PC-3 (cell line): ENCODE measurements at regions not wholly inside any gene's neighbourhood (a gene's known extent, or its start where the extent isn't known, plus 50 kb on each side); places are given as distances from the start of the nearest gene placed in this dataset.

ENCODE experiments used
- ATAC-seq: fragments of 200-7000 bp; cut with Tn5 transposase; 2 replicates; pipeline ENCODE4 v1.9.1; 2020; ENCODE audit warnings: mild to moderate bottlenecking, moderate library complexity
- BruUV-seq: library from RNA; stranded (reverse); fragments of 400-500 nt; replicated peaks from 2 replicates; lab custom pipeline; 2021; lab: Mats Ljungman, UMichigan
- CTCF ChIA-PET: fragments of 300-600 bp; sonication (Branson Sonifier 250); formaldehyde crosslinking; loops from one replicate; lab custom pipeline; 2022; ENCODE audit warnings: antibody characterized with exemption; lab: Charles Lee
- POLR2A ChIA-PET: fragments of 300-600 bp; sonication (Branson Sonifier 250); formaldehyde crosslinking; loops from one replicate; lab custom pipeline; 2022; ENCODE audit warnings: antibody characterized with exemption; ENCODE audit not compliant: unreplicated experiment; lab: Charles Lee
- DNase-seq: peaks from one replicate; pipeline ENCODE4 v3.0.0-alpha.2; 2015
- H2AFZ ChIP-seq: fragments of 300-600 bp; sonication (generic); 2 replicates; pipeline ENCODE4 v1.6.0; 2016; ENCODE audit warnings: antibody characterized with exemption, low read length
- H3F3A ChIP-seq: fragments of 300-600 bp; sonication (generic); one replicate; pipeline ENCODE4 v1.6.0; 2017; ENCODE audit warnings: antibody characterized with exemption, low read length, control low read depth, mild to moderate bottlenecking; ENCODE audit not compliant: unreplicated experiment
- H3K27ac ChIP-seq: fragments of 300-600 bp; sonication (generic); 2 replicates; pipeline ENCODE4 v1.5.1; 2016; ENCODE audit warnings: mild to moderate bottlenecking, low read length
- H3K27me3 ChIP-seq: fragments of 300-600 bp; sonication (generic); 2 replicates; pipeline ENCODE4 v1.6.1; 2016; ENCODE audit warnings: low read length, mixed read lengths
- H3K36me3 ChIP-seq: fragments of 300-600 bp; sonication (generic); 2 replicates; pipeline ENCODE4 v1.6.1; 2016; ENCODE audit warnings: low read depth, mixed run types, low read length, mixed read lengths
- H3K4me1 ChIP-seq: fragments of 300-600 bp; sonication (generic); 2 replicates; pipeline ENCODE4 v1.5.1; 2016; ENCODE audit warnings: low read length; ENCODE audit not compliant: insufficient read depth
- H3K4me2 ChIP-seq: fragments of 300-600 bp; sonication (generic); 2 replicates; pipeline ENCODE4 v1.6.0; 2016; ENCODE audit warnings: low read length
- H3K4me3 ChIP-seq: fragments of 300-600 bp; sonication (generic); 2 replicates; pipeline ENCODE4 v1.5.1; 2016; ENCODE audit warnings: mild to moderate bottlenecking, low read length, mixed read lengths
- H3K79me2 ChIP-seq: fragments of 300-600 bp; sonication (generic); 2 replicates; pipeline ENCODE4 v1.6.1; 2017; ENCODE audit warnings: low read length, mixed read lengths
- H3K9ac ChIP-seq: fragments of 300-600 bp; sonication (generic); 2 replicates; pipeline ENCODE4 v1.6.0; 2016; ENCODE audit warnings: mild to moderate bottlenecking, low read length
- H3K9me2 ChIP-seq: fragments of 300-600 bp; sonication (generic); replicated peaks from 2 replicates; pipeline ENCODE4 v1.6.1; 2016; ENCODE audit warnings: mixed run types, low read length, mixed read lengths
- H3K9me3 ChIP-seq: fragments of 300-600 bp; sonication (generic); 2 replicates; pipeline ENCODE4 v1.6.1; 2016; ENCODE audit warnings: low read length, mixed read lengths
- H4K20me1 ChIP-seq: fragments of 300-600 bp; sonication (generic); 2 replicates; pipeline ENCODE4 v1.6.1; 2016; ENCODE audit warnings: low read length, mixed read lengths
- CTCF ChIP-seq: fragments of 300-600 bp; sonication (generic); conservative IDR thresholded peaks from 2 replicates; pipeline ENCODE4 v1.5.1; 2017; ENCODE audit warnings: antibody characterized with exemption, low read depth, mild to moderate bottlenecking, low read length
- EZH2 ChIP-seq: fragments of 300-600 bp; sonication (generic); IDR thresholded peaks from one replicate; pipeline ENCODE4 v1.6.1; 2017; ENCODE audit warnings: antibody characterized with exemption, mild to moderate bottlenecking, low read length; ENCODE audit not compliant: unreplicated experiment
- EZH2phosphoT487 ChIP-seq: fragments of 300-600 bp; sonication (generic); IDR thresholded peaks from 2 replicates; pipeline ENCODE4 v1.6.1; 2018; ENCODE audit warnings: mild to moderate bottlenecking, antibody characterized with exemption, low read length, borderline replicate concordance
- intact Hi-C: fragments of 100-400 bp; cut with micrococcal nuclease; formaldehyde crosslinking; loops from 2 replicates; pipeline ENCODE4 v1.9.0; 2023

DNA sequence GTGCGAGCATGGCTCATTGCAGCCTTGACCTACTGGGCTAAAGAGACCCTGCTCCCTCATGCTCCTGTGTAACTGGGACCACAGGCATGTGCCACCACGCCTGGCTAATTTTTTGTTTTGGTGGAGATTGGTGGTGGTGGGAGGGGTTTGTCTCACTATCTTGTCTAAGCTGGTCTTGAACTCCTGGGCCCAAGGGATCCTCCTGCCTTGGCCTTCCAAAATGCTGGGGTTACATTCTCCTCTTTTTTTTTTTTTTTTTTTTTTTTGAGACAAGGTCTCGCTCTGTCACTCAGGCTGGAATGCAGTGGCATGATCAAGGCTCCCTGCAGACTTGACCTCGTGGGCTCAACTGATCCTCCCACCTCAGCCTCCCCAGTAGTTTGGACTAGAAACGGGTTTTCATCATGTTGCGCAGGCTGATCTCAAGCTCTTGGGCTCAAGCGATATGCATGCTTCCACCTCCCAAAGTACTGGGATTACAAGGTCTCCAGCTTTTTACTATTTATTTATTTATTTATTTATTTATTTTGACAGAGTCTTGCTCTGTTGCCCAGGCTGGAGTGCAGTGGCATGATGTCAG, 238.3 kb downstream of the MYCN start:
- Histone ChIP-seq H3K4me1 (no peaks in the 10 kb centered on the region), H3K4me2 (no peak overlapping the region), H3K27me3 (no peaks in the 10 kb centered on the region; the same call in 1 of the 2 replicates), H3K79me2 (no peaks in the 10 kb centered on the region), H3K36me3 (no peaks in the 10 kb centered on the region), H3K27ac (no peak overlapping the region), H3K9me3 (no peaks in the 10 kb centered on the region), H3F3A (no peaks in the 10 kb centered on the region), H2AFZ (no peak overlapping the region), H3K9ac (no peak overlapping the region), H3K4me3 (no peak overlapping the region), H4K20me1 (no peaks in the 10 kb centered on the region), H3K9me2 (no peaks in the 10 kb centered on the region)
- no TSS peak for BruUV-seq
- no peak for DNase-seq
- POLR2A ChIA-PET: no interaction called here
- intact Hi-C loops: no loop called here
- CTCF ChIA-PET: no interaction called here
- TF ChIP-seq CTCF (no peak), EZH2 (no peak), EZH2phosphoT487 (no peak)
- no peak for ATAC-seq

DNA sequence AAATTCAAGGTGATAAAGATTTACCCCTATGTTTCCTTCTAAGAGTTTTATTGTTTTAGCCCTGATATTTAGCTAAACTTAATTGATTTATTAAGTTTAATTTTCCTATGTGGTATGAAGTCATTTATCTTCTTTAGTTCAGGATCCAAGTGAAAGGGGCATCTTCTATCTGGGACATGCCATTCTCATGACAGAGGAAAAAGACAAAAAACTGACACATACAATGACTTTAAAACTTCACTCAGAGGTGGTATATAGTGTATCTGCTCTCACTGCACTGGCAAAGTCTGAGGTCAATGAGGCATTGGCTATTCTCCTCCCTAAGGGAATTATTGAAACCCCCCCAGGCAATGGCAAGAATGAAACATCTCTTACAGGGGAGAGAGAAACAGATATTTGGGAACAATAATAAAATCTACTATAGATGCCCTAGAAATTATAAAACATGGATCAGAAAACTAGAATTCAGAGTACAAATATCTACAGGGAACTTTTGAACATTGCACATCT, 237.4 kb downstream of the MYCN start:
- CTCF ChIA-PET: no interaction called here
- H3K4me2 ChIP-seq: no peak overlapping the region
- DNase-seq: no peak

More for the DNA sequence above, 237.4 kb downstream of the MYCN start:
- Histone ChIP-seq H3K4me3 (no peak overlapping the region), H3K27ac (no peak overlapping the region), H3K27me3 (no peaks in the 10 kb centered on the region; the same call in 1 of the 2 replicates), H3K4me1 (no peaks in the 10 kb centered on the region), H2AFZ (no peak overlapping the region), H3K9ac (no peak overlapping the region), H3F3A (no peaks in the 10 kb centered on the region), H3K36me3 (no peaks in the 10 kb centered on the region), H3K9me2 (no peaks in the 10 kb centered on the region), H3K9me3 (no peaks in the 10 kb centered on the region), H3K79me2 (no peaks in the 10 kb centered on the region), H4K20me1 (no peaks in the 10 kb centered on the region)
- POLR2A ChIA-PET: no interaction called here
- no peak for ATAC-seq
- TF ChIP-seq EZH2 (no peak), CTCF (no peak), EZH2phosphoT487 (no peak)
- intact Hi-C loops: no loop called here
- BruUV-seq: no TSS peak
